ENCODE measurements at regions not wholly inside any gene's neighbourhood (a gene's known extent, or its start where the extent isn't known, plus 50 kb on each side); places are given as distances from the start of the nearest gene placed in this dataset.
A peak's percentile ranks its signal among the peaks of the same experiment; 100 is the strongest.

DNA sequence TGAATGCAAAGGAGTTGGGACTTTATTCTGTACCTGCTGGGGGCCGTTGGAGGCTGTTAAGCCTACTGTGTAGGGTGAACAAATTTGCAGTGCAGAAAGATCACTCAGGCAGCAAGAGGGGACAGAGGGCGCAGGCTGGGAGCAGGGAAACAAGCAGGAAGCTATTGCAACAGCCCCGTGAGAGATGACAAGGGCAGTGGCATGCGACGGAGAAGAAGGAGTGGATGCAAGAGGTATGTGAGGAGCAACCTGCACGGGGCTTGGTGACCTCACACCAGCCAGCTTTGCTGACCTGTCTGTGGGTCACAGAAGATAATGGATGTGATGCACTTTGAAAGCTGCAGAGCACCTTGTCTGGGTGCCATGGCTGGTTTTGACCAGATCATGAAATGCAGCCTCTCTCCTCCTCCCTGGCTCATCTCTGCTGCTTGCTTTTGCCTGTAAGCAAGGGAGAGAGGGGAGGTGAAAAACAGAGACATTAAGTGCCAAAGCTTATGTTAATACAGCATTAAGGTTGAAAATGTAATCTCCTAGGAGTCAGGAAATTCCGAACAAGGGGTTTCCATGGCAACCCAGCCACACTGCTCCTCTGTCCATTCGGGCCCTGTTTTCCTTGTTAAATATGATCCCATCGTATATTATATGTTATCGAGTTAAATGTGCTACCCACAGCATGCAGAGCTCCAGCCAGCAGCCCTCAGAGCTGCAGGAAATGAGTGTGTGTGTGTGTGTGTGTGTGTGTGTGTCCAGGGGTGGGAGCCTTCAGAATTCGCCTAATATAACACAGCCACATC lies 314.3 kb upstream of the ZMIZ1 start:
- DNase-seq, result peak; percentile 97

DNA sequence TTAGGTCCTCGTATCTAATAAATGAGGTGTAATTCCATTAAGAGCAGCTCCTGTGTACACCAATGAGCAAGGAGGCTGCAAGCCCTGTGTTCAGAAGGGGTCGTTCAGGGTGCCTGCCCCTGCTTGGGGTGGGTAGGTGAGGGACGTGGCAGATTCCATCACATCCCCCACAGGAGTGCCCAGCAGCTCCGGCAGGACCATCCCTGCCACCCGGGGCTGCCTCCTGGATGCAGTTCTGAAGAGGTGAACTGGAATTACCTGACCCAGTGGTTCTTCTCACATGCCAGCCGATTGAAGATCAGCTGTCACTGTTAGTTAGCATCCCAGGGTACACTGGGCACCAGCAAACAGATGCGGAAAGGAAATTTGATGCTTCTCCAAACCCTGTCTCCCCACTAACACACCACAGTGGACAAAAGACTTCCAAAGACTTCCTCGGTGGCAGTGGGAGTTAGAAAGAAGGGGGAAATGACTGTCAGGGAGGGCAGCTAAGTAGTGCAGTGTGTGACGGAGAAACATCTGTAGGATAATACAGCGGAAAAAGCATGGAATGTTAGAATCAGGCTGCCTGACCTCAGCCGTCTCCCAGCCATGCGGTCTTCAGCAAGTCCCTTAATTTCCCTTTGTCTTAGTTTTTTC lies 313.6 kb upstream of the ZMIZ1 start:
- DNase-seq, result no peak

DNA sequence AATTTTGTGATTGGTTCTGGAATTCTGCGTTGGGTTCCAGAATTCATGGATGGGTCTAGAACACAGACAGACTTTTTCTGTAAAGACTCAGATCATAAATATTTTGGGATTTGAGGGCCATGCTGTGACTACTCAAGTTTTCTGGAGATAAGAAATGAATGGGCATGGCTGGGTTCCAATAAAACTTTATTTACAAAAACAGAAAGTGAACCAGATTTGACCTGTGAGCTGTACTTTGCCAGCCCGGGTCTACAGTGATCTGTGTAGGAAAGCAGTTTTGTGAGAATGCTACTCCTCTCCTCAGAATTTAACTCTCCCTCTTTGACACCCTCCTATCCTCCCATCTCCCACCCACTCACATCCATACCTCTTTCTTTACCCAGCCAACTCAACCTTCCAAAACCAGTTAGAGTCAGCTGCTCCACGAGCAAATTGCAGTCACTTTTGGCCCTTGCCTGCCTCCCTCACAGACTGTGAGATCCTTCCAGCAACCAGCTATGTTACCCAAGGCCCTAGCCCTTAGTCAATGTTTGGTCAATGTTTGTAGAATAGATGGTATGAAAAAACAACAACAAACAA lies 312.8 kb upstream of the ZMIZ1 start:
- no peak for DNase-seq

DNA sequence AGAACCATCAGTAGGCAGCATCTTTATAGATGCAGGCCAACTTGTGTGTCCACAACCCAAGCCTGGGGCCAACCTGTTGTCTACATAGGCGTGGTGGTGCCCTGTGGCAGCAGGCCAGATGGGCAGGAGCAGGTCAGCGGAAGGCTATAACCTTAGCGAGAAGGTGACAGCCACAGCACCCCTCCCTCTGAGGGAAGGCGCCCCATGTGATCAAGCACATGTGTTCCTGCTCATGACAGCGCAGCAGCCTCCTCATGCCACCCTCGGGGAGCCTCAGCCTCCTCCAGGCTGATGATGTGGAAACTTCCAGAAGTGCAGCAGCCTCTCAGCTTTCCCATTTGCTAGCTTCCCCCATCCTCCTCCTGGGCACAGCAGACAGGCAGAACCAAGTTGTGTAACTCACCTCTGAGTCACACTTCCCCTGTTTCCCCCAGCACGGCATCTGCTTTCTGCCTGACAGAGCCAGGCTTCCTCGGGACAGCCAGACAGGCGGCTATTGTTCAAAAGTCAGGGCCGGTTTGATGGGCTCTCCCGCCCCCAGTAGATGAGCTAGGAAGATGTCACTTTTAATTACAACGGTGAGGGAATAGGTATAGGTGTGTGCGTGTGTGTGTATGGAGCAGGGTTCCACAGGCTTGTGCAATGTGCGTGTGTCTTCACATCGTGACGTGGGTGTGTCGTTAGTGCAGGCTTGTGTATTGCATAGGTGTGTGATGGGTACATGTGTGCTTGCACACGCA lies 312.0 kb upstream of the ZMIZ1 start:
- DNase-seq, result peak; percentile 98

DNA sequence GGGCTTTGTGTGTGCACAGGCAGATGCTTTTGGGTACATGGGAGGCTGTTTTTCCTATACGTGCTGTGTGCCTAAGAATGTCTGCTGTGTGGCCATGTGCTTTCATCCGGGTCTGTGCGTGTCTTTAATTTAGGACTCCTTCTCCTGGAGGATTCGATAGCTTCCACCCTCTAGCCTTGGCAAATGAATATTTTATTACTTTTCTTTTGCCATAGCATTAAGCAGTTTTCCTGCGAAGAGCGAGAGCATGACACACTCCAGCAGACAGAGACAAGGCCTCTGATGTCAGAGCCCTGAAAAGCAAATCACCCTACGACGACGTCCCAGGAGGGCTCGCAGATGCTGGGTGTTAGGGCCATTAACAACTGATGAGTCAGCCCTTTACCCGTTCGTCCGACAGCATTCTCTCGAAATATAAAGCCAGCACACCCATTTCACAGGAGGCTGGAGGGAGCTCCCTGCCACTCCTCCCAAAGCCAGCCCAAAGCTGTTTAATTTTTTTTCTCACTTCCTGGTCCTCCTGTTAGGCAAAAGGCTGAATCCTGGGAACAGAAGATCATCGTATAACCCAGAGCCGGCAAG lies 311.3 kb upstream of the ZMIZ1 start:
- DNase-seq, result peak; percentile 94

DNA sequence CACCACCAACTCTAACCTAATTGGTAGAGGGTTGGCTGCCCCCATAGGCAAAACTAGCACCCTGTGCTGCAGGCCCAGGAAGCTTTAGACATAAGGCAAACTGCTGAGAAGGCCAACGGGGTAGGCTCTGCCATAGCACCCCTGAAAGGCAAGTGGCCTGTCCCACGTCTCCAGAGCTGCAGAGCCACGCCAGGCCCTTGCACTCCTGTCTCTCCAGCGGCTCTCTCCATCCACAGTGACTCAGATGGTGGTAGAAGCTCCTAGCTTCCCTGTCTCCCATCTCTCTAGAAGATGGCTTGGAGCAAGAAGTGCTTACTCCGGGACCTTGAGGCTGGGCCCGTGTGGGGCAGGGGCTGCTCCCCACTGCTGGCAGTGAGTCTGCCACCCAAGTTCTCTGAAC lies 310.6 kb upstream of the ZMIZ1 start:
- DNase-seq, result no peak

DNA sequence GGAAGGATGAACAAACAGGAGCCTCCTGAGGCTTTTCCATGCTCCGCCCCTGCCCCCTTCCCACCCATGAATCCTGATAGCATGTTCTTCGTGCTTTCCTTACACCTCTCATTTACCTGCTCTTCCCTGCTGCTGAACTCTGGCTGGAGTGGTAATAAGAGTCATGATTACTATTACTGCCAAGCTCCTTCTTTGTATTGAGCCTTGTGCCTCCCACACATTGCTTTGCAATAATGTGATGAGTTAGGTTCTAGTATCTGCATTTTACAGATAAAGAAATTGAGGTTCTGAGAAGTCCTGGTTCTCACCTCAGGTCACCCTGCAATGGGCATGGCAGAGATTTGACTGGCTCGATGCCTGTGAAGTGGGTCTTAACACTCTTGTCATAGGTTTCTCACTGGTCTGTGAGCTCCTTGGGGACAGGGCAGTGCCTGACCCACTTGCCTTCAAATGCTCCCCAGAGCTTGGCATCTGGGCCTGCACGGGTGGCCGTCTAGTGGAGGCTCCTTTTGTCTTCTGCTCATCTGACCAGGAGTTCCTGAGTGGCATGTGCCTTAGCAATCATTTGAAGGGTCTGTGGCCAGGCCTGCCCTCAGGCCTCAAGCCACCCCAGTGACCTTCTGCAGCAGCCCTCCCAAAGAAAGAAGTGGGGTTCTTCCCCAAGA lies 309.2 kb upstream of the ZMIZ1 start:
- no peak for DNase-seq

DNA sequence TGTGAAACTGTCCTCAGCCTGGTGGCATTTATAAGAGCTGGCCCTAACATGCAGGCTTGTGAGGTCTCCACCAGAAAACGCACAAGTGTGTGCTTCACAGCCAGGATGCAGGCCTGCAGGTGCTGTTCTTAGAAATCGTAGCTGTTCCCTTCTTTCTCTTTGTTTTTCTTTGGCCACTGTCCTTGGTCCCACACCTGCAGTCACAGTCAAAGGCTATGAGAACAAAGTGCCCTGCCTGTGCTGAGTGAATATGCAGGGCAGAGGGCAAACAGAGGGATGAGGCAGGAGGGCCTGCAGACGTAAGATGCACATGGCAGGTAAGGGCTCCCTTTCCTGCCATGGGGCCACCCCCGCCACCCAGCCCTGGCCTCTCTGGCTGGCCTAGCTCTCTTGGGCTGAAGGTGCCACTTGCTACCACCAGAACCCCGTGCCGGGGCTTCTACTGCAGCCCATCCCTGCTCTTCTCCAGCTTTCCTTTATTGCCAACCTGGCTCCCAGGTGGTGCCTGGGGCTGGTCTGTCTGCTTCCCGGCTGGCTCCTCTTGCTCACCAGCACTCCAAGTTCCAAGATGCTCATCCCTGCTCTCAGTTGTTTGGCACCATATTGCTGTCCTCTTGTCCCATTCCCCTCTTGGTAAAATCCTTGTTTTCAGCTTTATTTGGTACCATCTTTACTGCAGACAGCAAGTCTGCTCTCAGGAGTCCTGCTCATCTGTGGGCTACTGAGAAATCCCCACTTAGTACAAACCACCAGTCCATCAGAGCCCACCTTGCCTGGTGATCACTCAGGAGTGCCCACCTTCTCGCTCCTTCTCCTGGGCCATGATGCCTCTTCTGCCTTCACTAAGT lies 308.1 kb upstream of the ZMIZ1 start:
- no peak for DNase-seq

DNA sequence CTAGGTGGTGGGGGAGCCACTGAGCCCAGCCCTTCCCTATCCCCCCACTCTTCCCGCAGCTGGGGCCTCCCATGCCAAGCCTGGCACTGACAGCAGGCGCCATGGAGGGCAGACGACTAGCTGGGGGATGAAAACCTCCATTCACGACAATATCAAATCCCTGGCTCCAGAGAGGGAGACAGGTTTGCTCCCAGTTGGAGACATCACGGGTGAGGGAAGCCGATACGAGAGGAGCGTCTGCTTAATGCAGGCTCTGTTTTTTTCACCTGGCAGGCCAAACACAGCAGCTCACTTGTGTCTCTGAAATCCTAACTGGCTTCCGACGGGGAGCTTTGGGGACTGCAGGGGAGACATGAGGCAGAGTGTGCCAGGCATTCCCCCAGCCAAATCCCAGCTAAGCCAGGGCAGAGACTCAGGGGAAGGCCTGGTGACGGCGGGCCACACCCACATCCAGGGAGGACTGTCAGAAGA lies 307.4 kb upstream of the ZMIZ1 start:
- no peak for DNase-seq

DNA sequence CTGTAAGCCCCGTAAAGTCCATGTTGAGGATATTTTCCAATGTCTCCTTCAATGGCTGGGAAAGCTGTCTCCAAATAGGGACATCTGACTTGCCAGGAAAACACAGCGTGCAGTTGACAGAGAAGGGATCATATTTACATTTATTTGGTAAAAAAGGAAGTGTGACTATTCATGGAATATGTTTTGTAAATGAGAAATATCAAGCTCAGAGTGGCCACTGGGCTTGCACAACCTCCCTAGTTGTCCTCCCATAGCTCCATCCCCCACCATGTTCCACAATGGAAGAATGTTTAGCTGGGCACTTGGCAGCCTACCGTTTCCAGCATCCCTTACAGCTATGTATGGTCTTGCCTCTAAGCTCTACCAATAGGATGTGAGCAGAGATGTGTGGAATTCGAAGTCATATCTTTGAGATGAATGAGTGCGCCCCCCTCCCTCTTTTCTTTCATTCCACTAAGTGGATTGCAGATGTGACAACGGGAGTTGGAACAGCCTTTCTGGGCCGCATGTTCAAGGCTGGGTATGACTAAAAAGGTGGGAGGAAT lies 306.6 kb upstream of the ZMIZ1 start:
- no peak for DNase-seq

DNA sequence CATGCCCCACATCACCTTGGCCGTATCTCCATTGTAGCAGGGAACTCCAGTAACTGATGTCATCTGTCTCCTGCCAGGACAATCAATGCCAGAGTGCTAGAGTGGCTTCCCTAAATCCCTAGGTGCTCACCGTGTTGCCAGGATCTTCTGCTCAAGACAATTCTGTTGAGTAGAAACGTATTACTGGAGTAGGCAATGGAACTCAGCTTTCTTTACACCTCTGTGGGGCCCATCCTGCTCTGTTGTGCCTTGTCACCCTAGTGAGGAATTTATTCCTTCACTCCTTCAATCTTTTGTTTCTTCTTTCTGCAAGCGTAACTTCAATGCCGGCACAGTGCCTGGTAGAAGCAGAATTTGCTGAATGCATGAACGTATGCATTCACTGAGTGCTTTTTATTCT lies 305.5 kb upstream of the ZMIZ1 start:
- DNase-seq, result no peak

DNA sequence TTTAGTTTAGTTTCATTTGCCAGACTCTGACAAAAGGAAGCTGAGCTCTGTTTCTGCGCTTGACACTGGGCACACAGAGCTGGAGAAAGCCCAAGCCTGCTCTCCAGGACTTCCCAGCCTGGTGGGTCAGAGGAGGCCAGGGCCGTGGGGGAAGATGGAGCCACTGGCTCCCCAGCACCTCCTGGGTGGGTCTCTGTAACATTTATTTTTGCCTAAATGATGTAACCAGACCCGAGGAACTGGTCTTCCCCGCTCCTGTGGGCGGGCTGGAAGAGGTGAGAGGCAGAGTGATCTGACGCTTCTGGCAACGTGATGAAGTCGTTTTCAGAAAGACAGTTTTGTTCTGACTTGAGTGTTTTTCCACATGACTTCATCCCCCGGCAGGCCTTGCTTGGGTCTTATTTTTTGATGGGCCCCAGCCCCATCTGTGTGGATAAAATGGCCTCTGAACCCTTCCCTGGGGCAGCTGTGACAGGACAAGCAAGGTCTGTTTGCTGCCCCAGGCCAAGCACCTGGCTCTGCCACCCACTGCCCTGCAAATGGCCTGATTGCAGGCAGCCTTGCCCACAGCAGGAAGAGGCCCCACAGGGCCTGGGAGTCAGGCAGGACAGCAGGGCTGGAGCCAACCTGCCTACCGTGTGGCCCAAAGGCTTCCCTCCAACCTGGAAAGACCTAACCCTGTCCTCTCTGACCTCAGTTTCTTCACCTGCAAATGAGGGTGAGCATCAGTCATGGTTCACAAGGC lies 304.9 kb upstream of the ZMIZ1 start:
- no peak for DNase-seq

DNA sequence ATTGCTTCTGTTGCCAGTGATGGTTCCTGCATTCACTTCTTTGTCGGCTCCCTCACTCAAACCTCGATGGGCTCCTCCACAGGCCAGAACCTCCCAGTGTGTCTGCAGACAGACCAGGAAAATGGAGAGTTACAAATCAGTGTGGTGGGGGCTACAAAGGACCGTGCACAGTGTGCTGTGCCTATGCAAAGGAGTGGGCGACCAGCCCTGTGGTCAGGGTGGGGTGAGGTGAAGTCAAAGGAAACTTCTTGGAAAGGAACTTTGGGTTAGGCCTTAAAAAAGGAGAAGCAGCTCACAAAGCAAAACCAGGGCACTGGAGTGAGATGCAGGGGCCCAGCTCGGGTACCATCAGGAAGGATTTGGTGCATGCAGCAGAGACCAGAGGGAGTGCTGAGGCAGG lies 304.3 kb upstream of the ZMIZ1 start:
- DNase-seq, result no peak

DNA sequence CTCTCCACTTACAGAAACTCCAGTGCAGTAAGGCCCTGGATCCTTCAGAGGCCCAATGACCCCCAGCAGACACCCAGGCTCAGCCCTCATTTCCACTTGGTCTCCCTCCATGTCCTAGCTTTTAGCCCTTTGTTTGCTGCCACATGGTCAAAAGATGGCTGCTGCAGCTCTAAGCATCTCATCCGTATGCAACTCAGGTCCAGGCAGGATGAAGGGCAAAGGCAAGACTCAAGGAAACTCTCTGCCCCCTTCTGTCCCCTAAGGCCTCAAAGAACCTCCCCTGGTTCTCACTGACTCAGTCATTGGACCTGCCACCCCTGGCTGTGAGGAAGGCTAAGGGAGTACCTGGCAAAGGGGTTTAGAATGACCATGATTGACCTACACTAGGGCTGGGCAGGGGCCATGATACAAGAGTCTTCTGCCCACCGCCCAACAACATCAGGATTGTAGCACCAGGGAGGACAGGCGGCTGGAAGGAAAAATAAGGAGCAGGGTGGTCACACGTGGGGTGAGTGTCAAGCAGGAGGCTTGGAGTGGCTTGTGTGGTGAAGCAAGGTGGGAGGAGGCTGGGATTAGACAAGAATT lies 303.8 kb upstream of the ZMIZ1 start:
- no peak for DNase-seq

DNA sequence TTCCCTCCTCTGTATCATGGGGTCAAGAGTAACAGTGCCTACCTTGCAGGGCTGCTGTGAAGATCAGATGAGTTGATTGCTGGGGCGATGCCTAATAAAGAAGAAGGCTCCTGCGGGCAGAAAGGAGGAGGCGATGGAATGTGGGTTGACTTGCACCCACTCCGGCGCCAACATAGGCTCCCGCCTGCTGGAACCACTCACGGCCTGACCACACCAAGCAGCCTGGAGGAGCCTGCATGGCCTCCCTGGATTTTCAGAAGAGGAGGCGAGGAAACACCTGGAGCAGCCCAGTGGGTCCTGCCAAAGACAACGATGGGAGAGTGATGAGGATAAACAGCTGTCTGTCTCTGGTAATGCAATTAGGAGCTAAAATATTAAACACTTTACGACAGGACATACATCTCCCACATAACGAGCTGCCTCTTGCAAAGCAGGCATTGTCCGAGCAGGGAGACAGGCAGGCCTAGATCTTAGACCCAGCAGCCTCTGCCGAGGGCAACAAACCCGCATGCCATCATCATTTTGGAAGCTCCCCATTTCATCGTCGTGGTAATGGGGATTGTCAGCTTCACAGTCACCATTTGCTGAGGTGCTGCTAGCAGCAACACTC lies 302.9 kb upstream of the ZMIZ1 start:
- no peak for DNase-seq

DNA sequence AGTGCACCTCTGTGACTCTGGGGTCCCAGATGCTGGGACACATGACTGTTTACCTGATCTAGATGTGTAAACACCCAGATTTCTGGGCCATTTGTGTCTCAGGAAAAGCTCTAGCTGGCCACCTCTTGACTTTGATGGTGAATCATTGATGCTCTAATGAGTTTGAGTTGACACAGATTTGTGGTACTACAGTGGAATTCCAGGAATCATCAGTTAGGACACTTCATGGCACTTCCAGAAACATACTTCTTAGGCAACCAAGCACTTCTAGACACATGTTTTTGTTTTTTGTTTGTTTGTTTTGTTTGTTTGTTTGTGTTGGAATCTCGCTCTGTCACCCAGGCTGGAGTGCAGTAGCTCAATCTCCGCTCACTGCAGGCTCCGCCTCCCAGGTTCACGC lies 302.2 kb upstream of the ZMIZ1 start:
- DNase-seq, result no peak

DNA sequence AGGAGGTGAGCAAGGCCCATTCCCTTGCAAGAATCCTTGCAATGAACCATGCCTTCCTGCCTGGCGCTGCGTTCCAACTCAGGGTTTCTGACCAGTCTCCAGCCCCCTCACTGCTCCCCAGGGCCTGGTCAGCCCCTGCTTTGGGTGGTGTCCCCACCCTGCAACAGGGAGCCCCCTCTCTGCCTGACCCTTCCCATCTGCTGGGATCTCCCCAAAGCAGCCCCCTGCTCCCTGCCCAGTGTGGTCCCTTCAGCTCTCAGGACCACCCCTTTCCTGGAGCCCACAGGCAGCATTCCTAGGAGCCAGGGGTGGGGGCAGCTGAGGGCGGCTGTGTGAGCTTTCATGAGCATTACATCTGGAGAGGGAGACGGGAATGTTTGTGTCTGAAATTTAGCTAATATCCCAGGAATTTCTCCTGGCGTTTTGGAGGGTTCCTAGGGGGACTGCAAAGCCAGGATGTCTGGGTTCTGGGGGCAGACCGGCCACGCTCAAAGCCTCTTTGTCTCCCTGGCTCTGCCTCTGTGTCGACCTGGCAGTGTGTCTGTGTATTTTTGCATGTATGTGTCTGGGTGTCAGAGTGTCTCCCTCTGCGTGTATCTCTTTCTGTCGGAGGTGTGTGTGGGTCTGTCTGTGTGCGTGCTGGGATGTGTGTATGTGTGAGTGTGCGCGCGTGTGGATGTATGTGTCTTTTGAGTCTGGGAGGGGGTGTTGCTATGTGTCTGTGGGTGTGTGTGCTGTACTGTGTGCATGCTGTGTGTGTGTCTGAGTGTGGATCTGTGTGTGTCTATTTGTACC lies 300.5 kb upstream of the ZMIZ1 start:
- DNase-seq, result peak; percentile 59

DNA sequence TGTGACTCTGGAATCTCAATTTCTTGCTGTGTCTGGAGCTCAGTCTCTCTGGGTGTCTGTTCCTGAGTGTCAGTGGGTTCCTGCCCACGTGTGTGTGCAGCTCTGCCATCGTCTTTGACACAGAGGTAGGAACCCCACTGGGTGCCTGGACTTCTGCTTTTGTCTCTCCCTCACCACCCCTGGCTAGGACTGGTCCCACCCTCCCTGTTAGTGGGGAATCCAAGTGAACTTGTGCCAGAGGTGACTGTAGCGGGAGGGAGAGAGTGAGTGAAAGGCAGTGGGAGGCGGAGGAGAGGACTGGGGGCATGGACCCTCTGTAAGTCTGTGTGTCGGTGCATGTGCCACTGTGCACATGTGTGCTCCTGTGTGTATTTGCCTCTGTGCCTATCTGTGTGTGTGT lies 299.9 kb upstream of the ZMIZ1 start:
- no peak for DNase-seq

DNA sequence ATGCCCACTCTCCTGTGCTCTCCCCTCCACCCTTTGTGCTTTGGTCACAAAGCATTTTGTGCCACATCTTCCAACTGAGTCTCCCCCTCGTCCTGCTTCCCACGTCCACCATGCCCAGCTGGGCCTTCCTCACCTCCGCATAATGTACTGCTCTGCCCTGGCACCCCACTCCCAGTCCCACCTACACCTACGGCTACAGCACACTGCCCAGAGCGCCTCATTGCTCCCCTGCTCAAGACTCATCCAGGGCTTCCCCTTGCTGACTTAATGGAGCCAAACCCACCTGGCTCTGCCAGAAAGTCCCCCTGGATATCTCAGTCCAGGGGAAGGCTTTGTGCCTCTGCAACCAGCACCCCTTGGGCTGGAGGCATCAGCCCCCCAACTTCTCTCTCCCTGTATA lies 299.2 kb upstream of the ZMIZ1 start:
- DNase-seq, result no peak
